ENCODE measurements at regions not wholly inside any gene's neighbourhood (a gene's known extent, or its start where the extent isn't known, plus 50 kb on each side); places are given as distances from the start of the nearest gene placed in this dataset.

DNA sequence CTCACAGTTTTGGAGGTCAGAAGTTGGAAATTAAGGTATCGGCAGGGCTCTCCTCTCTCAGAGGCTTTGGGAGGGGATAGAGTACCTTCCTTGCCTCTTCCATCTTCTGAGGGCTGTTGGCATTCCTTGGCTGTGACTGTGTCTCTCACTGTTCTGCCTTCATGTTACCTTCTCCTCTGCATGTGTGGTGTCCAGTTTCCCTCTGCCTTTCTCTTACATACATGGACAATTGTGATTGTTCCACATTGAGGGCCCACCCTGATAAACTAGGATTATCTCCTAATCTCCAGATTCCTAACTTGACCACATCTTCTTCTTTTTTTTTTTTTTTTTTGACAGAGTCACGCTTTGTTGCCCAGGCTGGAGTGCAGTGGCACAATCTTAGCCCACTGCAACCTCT is 72.1 kb upstream of the SPACA1 start:
- H3K4me3 ChIP-seq (ENCODE audit: low read depth, low read length, poor library complexity, severe bottlenecking), result no peak overlapping the region
- peaks cover 29% of the 10 kb centered on the region for H3K27me3 ChIP-seq (replicated peaks; ENCODE audit: insufficient read depth, low read depth, low read length, poor library complexity)
- no peak overlapping the region for H3K27ac ChIP-seq (ENCODE audit: low read depth, low read length, poor library complexity, severe bottlenecking)
- ChIA-PET CTCF (no interaction called here), POLR2A (ENCODE audit: low non-redundant PET) (no interaction called here)
- TF ChIP-seq EZH2 (IDR thresholded peaks at IDR 0.05; ENCODE audit: borderline replicate concordance, low read depth, low read length, poor library complexity, severe bottlenecking), result no peak
- TF ChIP-seq, protein P1, sequence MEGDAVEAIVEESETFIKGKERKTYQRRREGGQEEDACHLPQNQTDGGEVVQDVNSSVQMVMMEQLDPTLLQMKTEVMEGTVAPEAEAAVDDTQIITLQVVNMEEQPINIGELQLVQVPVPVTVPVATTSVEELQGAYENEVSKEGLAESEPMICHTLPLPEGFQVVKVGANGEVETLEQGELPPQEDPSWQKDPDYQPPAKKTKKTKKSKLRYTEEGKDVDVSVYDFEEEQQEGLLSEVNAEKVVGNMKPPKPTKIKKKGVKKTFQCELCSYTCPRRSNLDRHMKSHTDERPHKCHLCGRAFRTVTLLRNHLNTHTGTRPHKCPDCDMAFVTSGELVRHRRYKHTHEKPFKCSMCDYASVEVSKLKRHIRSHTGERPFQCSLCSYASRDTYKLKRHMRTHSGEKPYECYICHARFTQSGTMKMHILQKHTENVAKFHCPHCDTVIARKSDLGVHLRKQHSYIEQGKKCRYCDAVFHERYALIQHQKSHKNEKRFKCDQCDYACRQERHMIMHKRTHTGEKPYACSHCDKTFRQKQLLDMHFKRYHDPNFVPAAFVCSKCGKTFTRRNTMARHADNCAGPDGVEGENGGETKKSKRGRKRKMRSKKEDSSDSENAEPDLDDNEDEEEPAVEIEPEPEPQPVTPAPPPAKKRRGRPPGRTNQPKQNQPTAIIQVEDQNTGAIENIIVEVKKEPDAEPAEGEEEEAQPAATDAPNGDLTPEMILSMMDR (conservative IDR thresholded peaks at IDR 0.05; ENCODE audit: low read depth, low read length), result no peak
- DNase-seq (ENCODE audit: low spot score), result no peak
- no peaks in the 10 kb centered on the region for H3K9me3 ChIP-seq (ENCODE audit: low read depth, low read length, poor library complexity, severe bottlenecking)
- H3K36me3 ChIP-seq (ENCODE audit: insufficient read depth, low read length, poor library complexity, severe bottlenecking), result no peaks in the 10 kb centered on the region
- intact Hi-C loops (cut with micrococcal nuclease; ENCODE audit: unreplicated experiment), result no loop called here
- no peaks in the 10 kb centered on the region for H3K4me1 ChIP-seq (ENCODE audit: insufficient read depth, low read length, poor library complexity, severe bottlenecking)
- no TSS peak for BruUV-seq (replicated peaks)

DNA sequence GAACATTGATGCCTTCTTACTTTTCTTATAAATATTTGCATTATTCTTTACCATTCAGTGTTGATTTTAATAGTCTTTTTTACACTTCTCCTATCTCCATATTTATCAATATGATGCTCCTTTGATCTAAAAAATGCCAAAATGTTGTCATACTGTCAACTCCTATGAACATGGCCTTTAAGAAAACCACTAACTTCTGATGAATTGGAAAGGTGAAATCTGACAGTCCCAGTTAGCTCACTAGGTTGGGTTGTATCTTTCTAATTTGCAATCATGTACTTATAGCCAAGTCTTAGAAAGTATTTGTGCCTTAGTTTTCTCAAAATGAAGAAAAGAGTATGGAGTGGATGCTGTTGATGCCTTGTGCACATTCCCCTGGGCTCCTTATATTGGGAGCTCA is 75.4 kb upstream of the SPACA1 start:
- BruUV-seq (replicated peaks), result no TSS peak
- Histone ChIP-seq H3K27me3 (replicated peaks; ENCODE audit: insufficient read depth, low read depth, low read length, poor library complexity) (peaks cover 25% of the 10 kb centered on the region), H3K27ac (ENCODE audit: low read depth, low read length, poor library complexity, severe bottlenecking) (no peak overlapping the region), H3K36me3 (ENCODE audit: insufficient read depth, low read length, poor library complexity, severe bottlenecking) (no peaks in the 10 kb centered on the region), H3K4me1 (ENCODE audit: insufficient read depth, low read length, poor library complexity, severe bottlenecking) (no peaks in the 10 kb centered on the region), H3K4me3 (ENCODE audit: low read depth, low read length, poor library complexity, severe bottlenecking) (no peak overlapping the region), H3K9me3 (ENCODE audit: low read depth, low read length, poor library complexity, severe bottlenecking) (no peaks in the 10 kb centered on the region)
- DNase-seq (ENCODE audit: low spot score), result no peak
- POLR2A ChIA-PET (ENCODE audit: low non-redundant PET), result no interaction called here
- CTCF ChIA-PET, result no interaction called here
- TF ChIP-seq, protein P1 (conservative IDR thresholded peaks at IDR 0.05; ENCODE audit: low read depth, low read length), result no peak
- TF ChIP-seq EZH2 (IDR thresholded peaks at IDR 0.05; ENCODE audit: borderline replicate concordance, low read depth, low read length, poor library complexity, severe bottlenecking), result no peak
- intact Hi-C loops (cut with micrococcal nuclease; ENCODE audit: unreplicated experiment), result no loop called here

DNA sequence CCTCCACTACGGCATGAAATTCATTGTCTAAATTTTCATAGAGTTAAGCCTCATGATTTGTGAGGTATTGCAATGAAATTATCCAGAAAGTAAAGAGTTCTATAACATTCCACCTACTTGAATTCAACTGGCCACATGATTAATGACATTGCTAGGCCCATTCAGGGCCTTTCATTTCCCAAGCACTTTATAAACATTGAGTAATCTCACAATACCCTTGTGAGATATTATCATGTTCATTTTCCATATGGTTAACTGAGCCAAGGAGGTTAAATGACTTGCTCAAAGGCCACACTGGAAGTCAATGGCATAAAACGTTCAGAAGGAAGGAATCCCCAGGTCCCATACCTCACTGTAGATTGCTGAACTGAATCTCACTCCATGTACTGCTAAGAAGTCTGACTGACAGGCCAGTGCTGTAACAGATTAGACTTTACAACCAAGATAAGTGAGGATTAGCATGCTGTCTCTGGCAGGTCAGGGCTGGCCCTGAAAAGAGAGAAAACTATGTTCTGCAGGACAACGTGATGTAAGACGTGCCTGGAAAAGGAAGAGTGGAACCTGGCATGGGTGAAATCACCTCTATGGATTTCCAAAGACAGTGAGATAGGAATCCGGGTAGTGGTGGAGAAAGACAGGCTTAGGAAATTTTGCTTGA is 75.9 kb upstream of the SPACA1 start:
- Histone ChIP-seq H3K36me3 (ENCODE audit: insufficient read depth, low read length, poor library complexity, severe bottlenecking) (no peaks in the 10 kb centered on the region), H3K4me3 (ENCODE audit: low read depth, low read length, poor library complexity, severe bottlenecking) (no peak overlapping the region), H3K27ac (ENCODE audit: low read depth, low read length, poor library complexity, severe bottlenecking) (no peak overlapping the region), H3K27me3 (replicated peaks; ENCODE audit: insufficient read depth, low read depth, low read length, poor library complexity) (peaks cover 25% of the 10 kb centered on the region), H3K4me1 (ENCODE audit: insufficient read depth, low read length, poor library complexity, severe bottlenecking) (no peaks in the 10 kb centered on the region), H3K9me3 (ENCODE audit: low read depth, low read length, poor library complexity, severe bottlenecking) (no peaks in the 10 kb centered on the region)
- intact Hi-C loops (cut with micrococcal nuclease; ENCODE audit: unreplicated experiment), result no loop called here
- no TSS peak for BruUV-seq (replicated peaks)
- ChIA-PET POLR2A (ENCODE audit: low non-redundant PET) (no interaction called here), CTCF (no interaction called here)
- TF ChIP-seq EZH2 (IDR thresholded peaks at IDR 0.05; ENCODE audit: borderline replicate concordance, low read depth, low read length, poor library complexity, severe bottlenecking), result no peak
- TF ChIP-seq, protein P1 (conservative IDR thresholded peaks at IDR 0.05; ENCODE audit: low read depth, low read length), result no peak
- no peak for DNase-seq (ENCODE audit: low spot score)
